ENCODE measurements at regions not wholly inside any gene's neighbourhood (a gene's known extent, or its start where the extent isn't known, plus 50 kb on each side); places are given as distances from the start of the nearest gene placed in this dataset.

GRCh38 chr11:111095327-111095726 is 150.2 kb upstream of the POU2AF2 start:
- DNase-seq (ENCODE audit: low spot score): no peak

DNA sequence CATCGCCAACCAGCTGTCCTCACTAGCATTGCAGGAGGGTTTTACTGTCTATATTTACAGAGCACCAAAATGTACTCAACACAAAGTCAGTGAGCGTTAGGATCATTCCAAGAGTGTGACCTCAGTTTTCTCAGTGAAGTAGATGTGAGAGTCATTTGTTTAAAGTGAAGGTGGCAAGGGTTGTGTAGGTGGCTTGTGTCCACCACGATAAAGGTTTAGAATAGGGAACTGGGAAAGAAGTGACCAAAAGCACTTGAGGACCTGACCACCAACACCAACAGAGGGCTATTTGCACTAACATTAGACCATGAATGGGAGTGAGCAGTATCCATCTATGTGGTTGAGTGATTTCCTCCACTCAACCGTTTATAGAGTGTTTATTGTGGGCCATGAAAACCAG is 152.5 kb upstream of the POU2AF2 start:
- DNase-seq (ENCODE audit: low spot score): no peak

DNA sequence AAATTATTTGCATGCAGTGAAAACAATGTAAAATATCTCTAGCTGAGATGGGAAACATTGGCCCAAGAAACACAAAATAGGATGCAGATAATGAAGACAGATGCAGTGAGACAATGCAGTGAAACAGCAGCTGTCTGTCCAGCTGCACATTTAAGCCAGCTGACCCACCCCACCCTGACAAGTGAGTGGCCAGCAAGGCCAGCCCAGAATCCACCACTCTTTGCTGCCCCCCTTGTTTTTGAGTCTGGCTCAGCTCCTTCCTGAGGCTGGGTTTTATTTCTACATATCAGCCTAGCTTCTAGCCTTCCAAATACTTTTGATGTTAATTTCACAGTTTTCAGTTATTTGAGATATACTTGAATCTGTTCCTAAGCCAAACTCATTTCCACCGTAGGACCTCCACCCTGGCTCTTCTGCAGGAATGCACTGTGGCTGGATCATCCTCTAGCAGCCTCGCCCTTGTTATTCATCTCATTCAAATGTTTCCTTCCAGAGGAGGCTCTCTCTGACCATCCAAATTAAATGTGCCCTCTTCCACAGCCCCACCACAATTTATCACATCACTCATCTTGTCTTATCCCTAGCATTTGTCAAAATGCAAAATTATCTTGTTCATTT is 154.1 kb upstream of the POU2AF2 start:
- DNase-seq (ENCODE audit: low spot score): no peak

GRCh38 chr11:111089759-111090158 is 155.8 kb upstream of the POU2AF2 start:
- DNase-seq (ENCODE audit: low spot score): no peak

DNA sequence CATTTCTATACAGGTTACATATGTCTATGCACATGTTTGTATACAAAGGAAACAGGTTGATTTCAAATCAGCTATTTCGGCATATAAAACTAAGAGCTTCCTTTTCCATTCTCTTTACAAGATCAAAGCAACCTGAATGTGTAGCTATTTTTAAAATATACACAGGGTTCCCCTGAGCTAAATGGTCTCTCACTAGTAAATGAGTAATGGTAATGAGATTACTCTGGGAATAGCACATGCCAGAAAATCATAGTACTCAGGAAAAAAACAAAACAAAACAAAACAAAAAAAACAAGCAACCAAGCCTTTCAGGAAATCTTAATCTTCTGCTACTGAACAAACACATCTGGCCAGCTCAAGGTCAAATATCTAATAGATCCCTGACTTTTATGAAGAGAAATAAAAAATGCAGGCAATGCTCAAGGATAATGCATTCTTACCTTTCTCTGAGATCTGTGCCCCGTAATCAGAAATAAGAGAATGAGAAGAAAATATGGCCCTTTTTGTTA is 156.6 kb upstream of the POU2AF2 start:
- no peak for DNase-seq (ENCODE audit: low spot score)

DNA sequence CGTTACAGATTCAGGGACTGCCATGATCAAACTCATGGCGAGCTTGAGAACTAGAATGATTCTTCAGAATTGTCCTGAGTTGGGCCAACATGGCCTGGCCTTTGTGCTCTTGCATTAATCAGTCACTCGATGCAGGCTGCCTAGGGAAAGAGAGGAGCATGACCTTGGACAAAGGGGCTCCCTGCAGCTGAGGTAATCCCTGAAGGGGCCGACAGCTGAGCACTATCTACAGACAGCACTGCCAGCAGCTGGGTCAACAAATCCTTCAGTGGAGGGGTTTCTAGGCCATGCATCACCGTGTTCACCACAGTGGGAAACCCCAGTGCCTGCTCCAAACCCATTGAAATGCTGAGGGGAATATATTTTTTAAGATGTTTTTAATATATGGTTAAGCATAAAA is 159.5 kb upstream of the POU2AF2 start:
- no peak for DNase-seq (ENCODE audit: low spot score)

GRCh38 chr11:111082664-111083063 is 162.9 kb upstream of the POU2AF2 start:
- no peak for DNase-seq (ENCODE audit: low spot score)

GRCh38 chr11:111081021-111081511 is 164.5 kb upstream of the POU2AF2 start:
- no peak for DNase-seq (ENCODE audit: low spot score)

GRCh38 chr11:111077530-111078322 is 167.8 kb upstream of the POU2AF2 start:
- DNase-seq (ENCODE audit: low spot score): no peak

DNA sequence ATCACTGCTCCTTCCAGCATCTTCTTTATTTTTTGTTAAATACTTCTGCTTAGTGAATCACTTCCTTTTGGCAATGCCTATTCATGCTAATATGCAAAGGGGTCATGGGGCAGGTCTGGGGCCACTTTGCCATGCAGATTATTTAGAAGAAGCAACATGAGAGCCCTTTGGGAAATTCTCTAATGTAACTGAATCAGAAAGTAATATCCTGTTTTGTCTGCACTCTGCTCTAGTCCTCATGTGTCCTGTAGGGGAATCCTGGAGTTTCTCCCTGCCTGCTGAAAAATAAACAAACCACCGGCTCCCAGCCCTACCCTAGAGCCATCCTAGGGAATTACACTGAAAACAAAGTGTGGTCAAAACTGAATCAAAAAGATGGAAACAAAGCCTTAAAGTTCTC is 176.5 kb upstream of the POU2AF2 start:
- no peak for DNase-seq (ENCODE audit: low spot score)

DNA sequence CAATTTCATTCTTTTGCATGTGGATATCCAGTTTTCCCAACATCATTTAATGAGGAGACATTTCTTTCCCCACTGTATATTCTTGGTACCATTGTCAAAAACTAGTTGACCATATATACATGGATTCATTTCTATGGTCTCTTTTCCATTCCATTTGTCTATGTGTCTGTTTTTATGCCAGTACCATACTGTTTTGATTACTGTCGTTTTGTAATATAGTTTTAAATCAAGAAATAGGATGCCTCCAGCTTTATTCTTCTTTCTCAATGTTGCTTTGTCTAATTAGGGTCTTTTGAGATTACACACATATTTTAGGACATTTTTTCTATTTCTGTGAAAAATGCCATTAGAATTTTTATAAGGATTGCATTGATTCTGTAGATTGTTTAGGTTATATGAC is 177.5 kb upstream of the POU2AF2 start:
- no peak for DNase-seq (ENCODE audit: low spot score)

DNA sequence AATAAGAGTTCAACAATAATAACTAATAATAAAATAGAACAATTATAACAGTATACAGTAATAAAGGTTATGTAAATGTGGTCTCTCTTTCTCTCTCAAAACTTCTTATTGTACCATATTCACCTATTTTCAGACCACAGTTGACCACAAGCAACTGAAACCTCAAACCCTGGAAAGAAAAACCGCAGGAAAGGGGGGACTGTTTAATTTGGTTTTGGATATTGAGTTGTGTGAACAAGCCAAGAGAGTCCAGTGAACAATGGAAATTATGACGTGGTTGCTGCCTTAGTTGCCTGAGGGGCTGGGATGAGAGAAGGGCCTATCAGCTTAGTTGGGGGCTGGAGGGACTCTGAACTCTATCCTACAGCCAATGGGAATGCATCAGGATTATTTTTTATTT is 178.7 kb upstream of the POU2AF2 start:
- DNase-seq (ENCODE audit: low spot score): no peak

GRCh38 chr11:111063726-111064517 is 181.6 kb upstream of the POU2AF2 start:
- no peak for DNase-seq (ENCODE audit: low spot score)

GRCh38 chr11:111062420-111062819 is 183.1 kb upstream of the POU2AF2 start:
- no peak for DNase-seq (ENCODE audit: low spot score)

- no peak for DNase-seq (ENCODE audit: low spot score)
Measured at GRCh38 chr11:111059726-111060125, 185.8 kb upstream of the POU2AF2 start.

DNA sequence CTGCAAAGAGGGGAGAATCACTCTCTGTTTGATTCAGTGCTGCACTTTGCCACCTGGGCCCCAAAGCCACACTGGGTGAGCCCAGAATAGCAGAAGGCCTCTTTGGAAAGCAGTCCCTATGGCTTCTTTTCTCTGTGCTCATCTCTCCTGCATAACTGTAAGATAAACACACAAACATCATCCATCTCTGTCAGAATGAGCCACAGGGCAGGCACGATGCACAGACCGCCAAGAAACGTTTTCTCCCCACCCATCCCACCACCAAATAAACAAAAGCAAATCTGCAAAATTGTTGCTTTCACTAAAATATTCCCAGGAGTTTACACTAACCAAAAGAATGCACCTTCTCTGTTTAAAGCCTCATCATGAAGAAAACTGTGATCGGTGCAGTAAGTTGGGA is 196.4 kb upstream of the POU2AF2 start:
- DNase-seq (ENCODE audit: low spot score): no peak

- no peak for DNase-seq (ENCODE audit: low spot score)
Measured at GRCh38 chr11:111047374-111047773, 198.2 kb upstream of the POU2AF2 start.

GRCh38 chr11:111046291-111046690 is 199.2 kb upstream of the POU2AF2 start:
- no peak for DNase-seq (ENCODE audit: low spot score)

DNA sequence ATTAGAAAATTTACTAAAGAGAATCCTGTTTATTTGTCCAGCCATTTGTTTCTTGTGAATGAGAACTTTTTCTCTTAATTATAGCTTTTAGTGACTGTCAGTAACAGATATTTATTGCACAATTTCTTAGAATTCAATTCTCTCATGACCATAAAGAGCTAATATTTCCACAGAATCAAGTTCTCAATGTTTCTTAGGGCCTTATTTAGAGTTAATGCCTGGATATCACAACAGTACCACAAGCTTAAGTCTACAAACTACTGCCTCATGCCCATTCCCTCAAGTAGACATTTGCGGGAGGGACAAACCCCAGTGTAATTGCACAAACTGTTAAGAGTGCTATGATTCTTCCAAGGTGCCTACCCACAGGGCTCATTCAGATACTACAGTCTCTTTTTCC is 199.7 kb upstream of the POU2AF2 start:
- DNase-seq (ENCODE audit: low spot score): no peak

GRCh38 chr11:111045407-111045803 is 200.1 kb upstream of the POU2AF2 start:
- no peak for DNase-seq (ENCODE audit: low spot score)

GRCh38 chr11:111044751-111045406 is 200.6 kb upstream of the POU2AF2 start:
- no peak for DNase-seq (ENCODE audit: low spot score)

DNA sequence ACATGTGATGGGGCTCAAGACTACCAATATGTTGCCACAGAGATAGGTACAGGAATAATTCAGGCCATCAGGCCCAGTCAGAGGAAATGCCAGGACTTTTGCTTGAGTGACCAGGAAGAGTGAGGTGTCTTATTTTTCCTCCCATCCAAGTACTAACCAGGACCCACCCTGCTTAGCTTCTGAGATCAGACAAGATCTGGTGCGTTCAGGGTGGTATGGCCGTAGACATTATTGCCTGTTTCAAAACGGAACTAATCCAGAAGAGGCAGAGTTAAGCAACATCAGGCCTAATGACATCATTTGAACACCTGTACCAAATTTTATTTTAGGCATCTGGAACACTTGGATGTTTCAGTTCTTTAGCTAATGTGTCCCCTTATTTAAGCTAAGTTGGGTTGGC is 205.5 kb upstream of the POU2AF2 start:
- DNase-seq (ENCODE audit: low spot score): no peak

Data from kidney capillary endothelial cell (primary cell).